22Rv1 (cell line): ENCODE measurements at regions not wholly inside any gene's neighbourhood (a gene's known extent, or its start where the extent isn't known, plus 50 kb on each side); places are given as distances from the start of the nearest gene placed in this dataset.

ENCODE experiments used
- CTCF ChIP-seq: fragments of 450-650 bp; IDR thresholded peaks from 2 replicates; pipeline ENCODE4 v1.5.1; 2017; ENCODE audit warnings: mild to moderate bottlenecking
- ZFX ChIP-seq: fragments of 450-650 bp; IDR thresholded peaks from 2 replicates; pipeline ENCODE4 v1.6.1; 2017; ENCODE audit warnings: antibody characterized with exemption, borderline replicate concordance

GRCh38 chr13:84445776-84446175 lies 563.5 kb upstream of the SLITRK1 start:
- TF ChIP-seq CTCF (no peak), ZFX (no peak)
